ENCODE measurements at regions not wholly inside any gene's neighbourhood (a gene's known extent, or its start where the extent isn't known, plus 50 kb on each side); places are given as distances from the start of the nearest gene placed in this dataset.

DNA sequence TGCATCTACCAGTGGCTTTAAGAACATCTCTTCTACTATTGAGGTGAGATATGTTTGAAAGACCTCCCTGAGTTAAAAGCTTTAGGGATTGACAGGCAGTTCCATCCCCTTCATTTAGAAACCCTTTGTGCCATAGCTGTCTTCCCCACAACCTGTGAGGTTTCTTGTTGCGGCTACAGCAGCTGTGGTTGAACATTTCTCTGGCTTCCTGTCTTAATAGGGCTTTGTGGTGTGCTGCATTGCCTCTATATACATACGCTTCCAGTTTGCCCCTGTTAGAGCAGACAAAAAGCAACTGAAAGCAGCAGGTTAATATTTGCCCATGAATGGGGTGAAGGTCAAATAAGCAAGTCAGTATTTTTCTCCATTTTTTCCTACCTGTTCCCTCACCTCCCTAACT, 210.2 kb downstream of the TMEM200A start:
- ATAC-seq = no peak
- no TSS peak for BruUV-seq (replicated peaks)

DNA sequence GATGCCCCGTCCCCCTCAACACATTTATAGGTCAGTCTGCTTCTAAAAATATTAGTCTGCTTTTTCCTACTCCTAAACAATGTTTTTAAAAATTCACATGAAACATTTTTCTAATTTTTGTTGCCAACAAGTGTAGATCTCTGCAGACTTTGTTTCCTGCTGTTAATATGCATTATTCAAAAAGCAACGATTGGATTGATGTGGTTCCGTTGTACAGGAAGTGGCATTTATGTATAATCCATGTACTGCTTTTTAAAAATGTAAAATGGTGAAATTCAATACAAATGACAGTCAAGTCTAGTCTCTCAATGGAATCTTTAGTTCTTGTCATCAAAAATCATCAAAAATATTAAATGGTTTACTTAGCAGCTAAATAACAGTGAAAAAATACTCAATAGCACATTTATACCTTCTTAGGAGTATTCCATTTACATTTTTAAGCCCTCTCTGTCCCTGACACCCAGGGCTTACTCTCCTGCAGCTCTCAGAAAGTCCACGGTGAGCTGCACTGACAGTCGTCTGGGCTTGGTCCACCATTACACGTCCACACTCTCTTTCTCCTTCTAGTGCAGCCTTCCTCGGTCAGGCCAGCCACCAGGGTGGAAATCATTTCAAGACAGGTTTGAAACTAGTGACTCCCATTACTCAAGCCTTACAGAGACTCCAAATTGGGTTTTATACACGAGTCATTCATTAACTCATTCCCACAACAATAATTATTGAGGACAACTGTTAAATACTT, 211.5 kb downstream of the TMEM200A start:
- intact Hi-C loops (cut with micrococcal nuclease; ENCODE audit: unreplicated experiment) (no loop called here), in situ Hi-C loops (cut with HindIII; ENCODE audit: low pct_unique_long_range_greater_than_20kb, low sequenced_read_pairs) (no loop called here)
- Histone ChIP-seq H3K36me3 (ENCODE audit: control insufficient read depth, insufficient read depth, low read length) (no peaks in the 10 kb centered on the region), H3K27me3 (ENCODE audit: control insufficient read depth, insufficient read depth, low read length) (no peaks in the 10 kb centered on the region), H3K4me1 (ENCODE audit: control insufficient read depth, insufficient read depth, low read length) (no peaks in the 10 kb centered on the region), H3K9me3 (ENCODE audit: control insufficient read depth, insufficient read depth, low read depth, low read length) (no peaks in the 10 kb centered on the region), H3K4me3 (ENCODE audit: low read depth in 2 of 2, low read length in 2 of 2) (no peak overlapping the region), H3K27ac (ENCODE audit: low read length) (no peak overlapping the region)
- ATAC-seq = no peak
- CTCF ChIA-PET = no interaction called here
- TF ChIP-seq, protein P1, sequence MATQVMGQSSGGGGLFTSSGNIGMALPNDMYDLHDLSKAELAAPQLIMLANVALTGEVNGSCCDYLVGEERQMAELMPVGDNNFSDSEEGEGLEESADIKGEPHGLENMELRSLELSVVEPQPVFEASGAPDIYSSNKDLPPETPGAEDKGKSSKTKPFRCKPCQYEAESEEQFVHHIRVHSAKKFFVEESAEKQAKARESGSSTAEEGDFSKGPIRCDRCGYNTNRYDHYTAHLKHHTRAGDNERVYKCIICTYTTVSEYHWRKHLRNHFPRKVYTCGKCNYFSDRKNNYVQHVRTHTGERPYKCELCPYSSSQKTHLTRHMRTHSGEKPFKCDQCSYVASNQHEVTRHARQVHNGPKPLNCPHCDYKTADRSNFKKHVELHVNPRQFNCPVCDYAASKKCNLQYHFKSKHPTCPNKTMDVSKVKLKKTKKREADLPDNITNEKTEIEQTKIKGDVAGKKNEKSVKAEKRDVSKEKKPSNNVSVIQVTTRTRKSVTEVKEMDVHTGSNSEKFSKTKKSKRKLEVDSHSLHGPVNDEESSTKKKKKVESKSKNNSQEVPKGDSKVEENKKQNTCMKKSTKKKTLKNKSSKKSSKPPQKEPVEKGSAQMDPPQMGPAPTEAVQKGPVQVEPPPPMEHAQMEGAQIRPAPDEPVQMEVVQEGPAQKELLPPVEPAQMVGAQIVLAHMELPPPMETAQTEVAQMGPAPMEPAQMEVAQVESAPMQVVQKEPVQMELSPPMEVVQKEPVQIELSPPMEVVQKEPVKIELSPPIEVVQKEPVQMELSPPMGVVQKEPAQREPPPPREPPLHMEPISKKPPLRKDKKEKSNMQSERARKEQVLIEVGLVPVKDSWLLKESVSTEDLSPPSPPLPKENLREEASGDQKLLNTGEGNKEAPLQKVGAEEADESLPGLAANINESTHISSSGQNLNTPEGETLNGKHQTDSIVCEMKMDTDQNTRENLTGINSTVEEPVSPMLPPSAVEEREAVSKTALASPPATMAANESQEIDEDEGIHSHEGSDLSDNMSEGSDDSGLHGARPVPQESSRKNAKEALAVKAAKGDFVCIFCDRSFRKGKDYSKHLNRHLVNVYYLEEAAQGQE (IDR thresholded peaks at IDR 0.05; ENCODE audit: insufficient read depth in 1 of 2, low read depth in 2 of 2, low read length in 1 of 2) = no peak
- TF ChIP-seq SIN3A (IDR thresholded peaks at IDR 0.05; ENCODE audit: borderline replicate concordance, insufficient read depth, low read depth, low read length) (no peak), POLR2AphosphoS5 (IDR thresholded peaks at IDR 0.05; ENCODE audit: low read depth, low read length) (no peak), TCF7L2 (IDR thresholded peaks at IDR 0.05; ENCODE audit: low read depth, low read length) (no peak)
- TF ChIP-seq, protein P2, sequence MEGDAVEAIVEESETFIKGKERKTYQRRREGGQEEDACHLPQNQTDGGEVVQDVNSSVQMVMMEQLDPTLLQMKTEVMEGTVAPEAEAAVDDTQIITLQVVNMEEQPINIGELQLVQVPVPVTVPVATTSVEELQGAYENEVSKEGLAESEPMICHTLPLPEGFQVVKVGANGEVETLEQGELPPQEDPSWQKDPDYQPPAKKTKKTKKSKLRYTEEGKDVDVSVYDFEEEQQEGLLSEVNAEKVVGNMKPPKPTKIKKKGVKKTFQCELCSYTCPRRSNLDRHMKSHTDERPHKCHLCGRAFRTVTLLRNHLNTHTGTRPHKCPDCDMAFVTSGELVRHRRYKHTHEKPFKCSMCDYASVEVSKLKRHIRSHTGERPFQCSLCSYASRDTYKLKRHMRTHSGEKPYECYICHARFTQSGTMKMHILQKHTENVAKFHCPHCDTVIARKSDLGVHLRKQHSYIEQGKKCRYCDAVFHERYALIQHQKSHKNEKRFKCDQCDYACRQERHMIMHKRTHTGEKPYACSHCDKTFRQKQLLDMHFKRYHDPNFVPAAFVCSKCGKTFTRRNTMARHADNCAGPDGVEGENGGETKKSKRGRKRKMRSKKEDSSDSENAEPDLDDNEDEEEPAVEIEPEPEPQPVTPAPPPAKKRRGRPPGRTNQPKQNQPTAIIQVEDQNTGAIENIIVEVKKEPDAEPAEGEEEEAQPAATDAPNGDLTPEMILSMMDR (IDR thresholded peaks at IDR 0.05) = no peak
- POLR2A ChIA-PET = interaction anchor here (0.6 kb wide), 1 partner anchor 166 kb away, joined by 3 read pairs; no protein-coding TSS in a partner anchor
- no peak for DNase-seq (ENCODE audit: low read depth, low spot score)
- BruUV-seq (replicated peaks) = no TSS peak

More for the DNA sequence above, 210.2 kb downstream of the TMEM200A start:
- intact Hi-C loops (cut with micrococcal nuclease; ENCODE audit: unreplicated experiment) (no loop called here), in situ Hi-C loops (cut with HindIII; ENCODE audit: low pct_unique_long_range_greater_than_20kb, low sequenced_read_pairs) (no loop called here)
- no peaks in the 10 kb centered on the region for H3K9me3 ChIP-seq (ENCODE audit: control insufficient read depth, insufficient read depth, low read depth, low read length)
- TF ChIP-seq SIN3A (IDR thresholded peaks at IDR 0.05; ENCODE audit: borderline replicate concordance, insufficient read depth, low read depth, low read length) (no peak), TCF7L2 (IDR thresholded peaks at IDR 0.05; ENCODE audit: low read depth, low read length) (no peak), POLR2AphosphoS5 (IDR thresholded peaks at IDR 0.05; ENCODE audit: low read depth, low read length) (no peak)
- TF ChIP-seq, protein P1 (IDR thresholded peaks at IDR 0.05; ENCODE audit: insufficient read depth in 1 of 2, low read depth in 2 of 2, low read length in 1 of 2) = no peak
- TF ChIP-seq, protein P2 (IDR thresholded peaks at IDR 0.05) = no peak
- H3K27ac ChIP-seq (ENCODE audit: low read length) = no peak overlapping the region
- ChIA-PET CTCF (no interaction called here), POLR2A (no interaction called here)
- H3K36me3 ChIP-seq (ENCODE audit: control insufficient read depth, insufficient read depth, low read length) = no peaks in the 10 kb centered on the region
- no peak overlapping the region for H3K4me3 ChIP-seq (ENCODE audit: low read depth in 2 of 2, low read length in 2 of 2)
- no peaks in the 10 kb centered on the region for H3K4me1 ChIP-seq (ENCODE audit: control insufficient read depth, insufficient read depth, low read length)
- no peak for DNase-seq (ENCODE audit: low read depth, low spot score)
- no peaks in the 10 kb centered on the region for H3K27me3 ChIP-seq (ENCODE audit: control insufficient read depth, insufficient read depth, low read length)
